OCI-LY1 (cell line): ENCODE measurements at regions not wholly inside any gene's neighbourhood (a gene's known extent, or its start where the extent isn't known, plus 50 kb on each side); places are given as distances from the start of the nearest gene placed in this dataset.

ENCODE experiments used
- H2AFZ ChIP-seq: fragments of 200-600 bp; sonication (generic), shearing (Covaris generic); 2 replicates; pipeline ENCODE4 v1.6.0; 2014; ENCODE audit warnings: antibody characterized with exemption, mild to moderate bottlenecking, low read length
- H3F3A ChIP-seq: fragments of 200-600 bp; sonication (generic), shearing (Covaris generic); 2 replicates; pipeline ENCODE4 v1.6.0; 2014; ENCODE audit warnings: mild to moderate bottlenecking, antibody characterized with exemption, low read length, moderate library complexity; ENCODE audit not compliant: insufficient read depth
- H3K27ac ChIP-seq: fragments of 200-600 bp; sonication (generic); 2 replicates; pipeline ENCODE4 v1.5.1; 2014; ENCODE audit warnings: low read length, mixed run types, mild to moderate bottlenecking, low read depth; ENCODE audit not compliant: poor library complexity, severe bottlenecking
- H3K27me3 ChIP-seq: fragments of 200-600 bp; sonication (generic); 2 replicates; pipeline ENCODE4 v1.6.0; 2014; ENCODE audit warnings: antibody characterized with exemption, mild to moderate bottlenecking, low read length, moderate library complexity; ENCODE audit not compliant: insufficient read depth
- H3K36me3 ChIP-seq: fragments of 200-600 bp; sonication (generic); 2 replicates; pipeline ENCODE4 v1.6.1; 2014; ENCODE audit warnings: mild to moderate bottlenecking, antibody characterized with exemption, low read length, moderate library complexity, mixed read lengths; ENCODE audit not compliant: insufficient read depth
- H3K4me1 ChIP-seq: fragments of 200-600 bp; sonication (generic); 2 replicates; pipeline ENCODE4 v1.5.1; 2014; ENCODE audit warnings: mild to moderate bottlenecking, low read length, moderate library complexity; ENCODE audit not compliant: insufficient read depth, severe bottlenecking
- H3K4me2 ChIP-seq: fragments of 200-600 bp; sonication (generic), shearing (Covaris generic); 2 replicates; pipeline ENCODE4 v1.6.1; 2014; ENCODE audit warnings: low read length
- H3K4me3 ChIP-seq: fragments of 200-600 bp; sonication (generic); 2 replicates; pipeline ENCODE4 v1.5.1; 2014; ENCODE audit warnings: low read length, low read depth, mild to moderate bottlenecking, mixed read lengths; ENCODE audit not compliant: poor library complexity, severe bottlenecking
- H3K79me2 ChIP-seq: fragments of 200-600 bp; shearing (Covaris generic); 2 replicates; pipeline ENCODE4 v1.6.1; 2016; ENCODE audit warnings: mixed run types, low read length, mixed read lengths; ENCODE audit not compliant: insufficient read depth
- H3K9ac ChIP-seq: fragments of 200-600 bp; sonication (generic), shearing (Covaris generic); 2 replicates; pipeline ENCODE4 v1.6.1; 2014; ENCODE audit warnings: mild to moderate bottlenecking, low read length, mixed read lengths
- H3K9me2 ChIP-seq: fragments of 200-600 bp; sonication (generic), shearing (Covaris generic); 2 replicates; pipeline ENCODE4 v1.6.1; 2014; ENCODE audit warnings: low read depth, mild to moderate bottlenecking, low read length, mixed read lengths
- H3K9me3 ChIP-seq: fragments of 200-600 bp; shearing (Covaris generic); 2 replicates; pipeline ENCODE4 v1.6.1; 2014; ENCODE audit warnings: low read length, mixed read lengths
- H4K20me1 ChIP-seq: fragments of 200-600 bp; sonication (generic), shearing (Covaris generic); 2 replicates; pipeline ENCODE4 v1.6.0; 2016; ENCODE audit warnings: mild to moderate bottlenecking, low read length; ENCODE audit not compliant: insufficient read depth
- CTCF ChIP-seq: fragments of 200-600 bp; sonication (generic), shearing (Covaris generic); IDR thresholded peaks from 2 replicates; pipeline ENCODE4 v1.5.1; 2017; ENCODE audit warnings: mild to moderate bottlenecking, antibody characterized with exemption, low read length, moderate library complexity, mixed read lengths
- EZH2 ChIP-seq: fragments of 200-600 bp; sonication (generic), shearing (Covaris generic); IDR thresholded peaks from 2 replicates; pipeline ENCODE4 v1.8.0; 2017; ENCODE audit warnings: borderline replicate concordance, mixed run types, mild to moderate bottlenecking, antibody characterized with exemption, low read length, moderate library complexity, mixed read lengths

GRCh38 chr10:123518765-123519164, 147.4 kb upstream of the GPR26 start:
- TF ChIP-seq CTCF (no peak), EZH2 (no peak)
- no peaks in the 10 kb centered on the region for H3K9me2 ChIP-seq
- H3K9ac ChIP-seq: no peak overlapping the region
- H3K4me3 ChIP-seq: no peak overlapping the region
- H3K4me2 ChIP-seq: no peak overlapping the region
- H3K36me3 ChIP-seq: no peaks in the 10 kb centered on the region
- H3K9me3 ChIP-seq: no peaks in the 10 kb centered on the region
- H2AFZ ChIP-seq: no peak overlapping the region
- H3F3A ChIP-seq: no peaks in the 10 kb centered on the region
- no peak overlapping the region for H3K27ac ChIP-seq
- H3K4me1 ChIP-seq: no peaks in the 10 kb centered on the region
- H3K27me3 ChIP-seq: 0 out of 2 replicates have a peak, but pooled peaks cover 3% of the 10 kb centered on the region
- H4K20me1 ChIP-seq: no peaks in the 10 kb centered on the region
- no peaks in the 10 kb centered on the region for H3K79me2 ChIP-seq

- H3K27ac ChIP-seq: no peak overlapping the region
- H3K79me2 ChIP-seq: no peaks in the 10 kb centered on the region
- H4K20me1 ChIP-seq: no peaks in the 10 kb centered on the region
- H3F3A ChIP-seq: no peaks in the 10 kb centered on the region
- H3K9me2 ChIP-seq: no peaks in the 10 kb centered on the region
- no peak overlapping the region for H3K4me2 ChIP-seq
- no peak overlapping the region for H3K9ac ChIP-seq
- no peaks in the 10 kb centered on the region for H3K36me3 ChIP-seq
- no peaks in the 10 kb centered on the region for H3K9me3 ChIP-seq
- no peaks in the 10 kb centered on the region for H3K4me1 ChIP-seq
- no peak overlapping the region for H3K4me3 ChIP-seq
- TF ChIP-seq EZH2 (no peak), CTCF (no peak)
- no peak overlapping the region for H2AFZ ChIP-seq
- H3K27me3 ChIP-seq: 0 out of 2 replicates have a peak, but pooled peaks cover 3% of the 10 kb centered on the region
These were observed 146.3 kb upstream of the GPR26 start for GRCh38 chr10:123519861-123520260.

- Histone ChIP-seq H3K9me2 (no peaks in the 10 kb centered on the region), H3K4me1 (no peaks in the 10 kb centered on the region), H3K79me2 (no peaks in the 10 kb centered on the region), H3K27me3 (0 out of 2 replicates have a peak, but pooled peaks cover 3% of the 10 kb centered on the region), H3F3A (no peaks in the 10 kb centered on the region), H3K36me3 (no peaks in the 10 kb centered on the region), H3K4me2 (no peak overlapping the region), H3K9me3 (no peaks in the 10 kb centered on the region), H3K9ac (no peak overlapping the region), H4K20me1 (no peaks in the 10 kb centered on the region), H3K4me3 (no peak overlapping the region), H2AFZ (no peak overlapping the region), H3K27ac (no peak overlapping the region)
- TF ChIP-seq EZH2 (no peak), CTCF (no peak)
These were observed 145.1 kb upstream of the GPR26 start for GRCh38 chr10:123521076-123521475.
